Left renal pelvis (tissue), 4 donors: ENCODE measurements at regions not wholly inside any gene's neighbourhood (a gene's known extent, or its start where the extent isn't known, plus 50 kb on each side); places are given as distances from the start of the nearest gene placed in this dataset.
"Not testable (repeated sequence)": the region's sequence is repeated elsewhere in the genome, so short reads cannot be mapped to it uniquely, and the experiment has no call there.

Experiments used
- DNase-seq, 4 donors: peaks; one replicate each; pipeline ENCODE4 v3.0.0-alpha.2; 2013; ENCODE audit warnings: low read depth in 4 of 4, low spot score in 3 of 4

DNA sequence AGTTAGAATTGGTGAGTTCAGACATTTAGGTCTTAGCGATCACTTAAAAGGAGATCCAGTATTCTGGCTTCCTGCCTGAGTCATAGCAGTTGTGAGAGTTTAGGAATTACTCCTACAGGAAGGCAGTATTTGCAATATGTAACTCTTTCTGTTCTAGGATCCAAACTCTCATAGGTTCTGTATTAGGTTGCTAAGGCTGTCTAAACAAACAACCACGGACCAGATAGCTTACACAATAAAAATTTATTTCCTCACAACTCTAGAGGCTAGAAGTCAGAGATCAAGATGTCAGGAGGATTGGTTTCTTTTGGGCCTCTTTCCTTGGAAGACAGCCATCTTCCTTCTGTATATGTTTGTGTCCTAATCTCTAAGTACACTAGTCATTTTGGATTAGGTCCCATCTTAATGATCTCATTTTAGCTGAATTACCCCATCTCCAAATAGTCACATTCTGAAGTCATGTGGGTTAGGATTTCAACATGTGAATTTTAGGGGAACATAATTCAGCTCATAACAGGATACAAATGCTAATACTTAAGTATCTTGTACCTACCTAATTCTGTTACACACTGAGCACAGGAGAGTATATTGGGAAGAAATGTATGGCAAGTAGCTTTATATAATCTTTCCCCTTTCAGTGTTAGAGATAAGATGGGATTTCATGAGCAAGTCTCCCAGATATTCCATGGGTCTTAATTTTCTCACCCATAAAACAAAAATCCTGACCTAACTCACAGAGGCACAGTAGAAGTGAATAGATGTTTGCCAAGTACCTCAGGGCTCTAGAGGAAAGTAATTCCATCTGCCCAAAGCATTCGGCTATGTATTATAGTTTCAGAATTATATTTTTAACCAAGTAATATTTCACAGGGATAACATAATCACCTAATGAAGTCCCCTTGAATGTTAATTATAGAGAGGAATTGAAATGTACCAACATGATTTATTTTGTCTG lies 144.4 kb downstream of the PTBP2 start:
- DNase-seq, result peak in 3 of 4 donors; percentile 9 to 43 (median 31)

DNA sequence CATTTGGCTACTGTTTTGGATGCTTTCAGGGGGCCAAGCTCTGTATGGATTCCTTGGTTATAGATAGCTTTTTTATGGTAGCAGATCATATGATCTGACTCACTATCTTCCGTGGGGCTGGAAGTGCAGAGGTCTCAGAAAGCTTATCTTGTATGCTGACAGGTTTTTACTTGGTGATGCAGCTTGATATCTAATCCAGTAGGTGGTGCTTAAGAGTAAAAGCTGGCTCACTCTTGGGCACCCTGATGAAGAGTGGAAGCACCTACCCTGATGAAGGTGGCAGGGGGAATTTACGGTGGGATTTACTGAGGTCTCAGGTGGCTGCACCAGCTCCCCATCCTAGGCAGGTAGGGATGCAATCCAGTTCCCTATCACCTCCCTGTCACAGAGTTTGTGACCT lies 151.2 kb downstream of the PTBP2 start:
- no peak for DNase-seq

DNA sequence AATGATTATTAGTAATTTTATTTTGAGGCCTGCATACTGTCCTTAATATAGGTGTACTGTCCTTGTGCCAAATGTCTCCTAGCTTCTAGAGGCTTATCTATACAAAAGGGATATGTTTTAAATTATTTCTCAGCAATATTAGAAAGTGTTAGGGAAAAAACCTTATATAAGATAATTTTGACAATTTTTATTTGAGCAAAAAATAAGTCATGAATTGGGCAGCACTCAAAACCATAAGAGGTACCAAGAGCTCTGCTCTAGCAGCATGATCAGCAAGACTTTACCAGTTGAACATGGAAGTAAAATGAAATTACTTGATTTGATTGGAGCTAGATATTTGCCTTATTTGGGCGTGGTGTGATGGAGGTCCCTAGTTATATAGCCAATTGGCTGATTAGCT lies 157.1 kb downstream of the PTBP2 start:
- no peak for DNase-seq

DNA sequence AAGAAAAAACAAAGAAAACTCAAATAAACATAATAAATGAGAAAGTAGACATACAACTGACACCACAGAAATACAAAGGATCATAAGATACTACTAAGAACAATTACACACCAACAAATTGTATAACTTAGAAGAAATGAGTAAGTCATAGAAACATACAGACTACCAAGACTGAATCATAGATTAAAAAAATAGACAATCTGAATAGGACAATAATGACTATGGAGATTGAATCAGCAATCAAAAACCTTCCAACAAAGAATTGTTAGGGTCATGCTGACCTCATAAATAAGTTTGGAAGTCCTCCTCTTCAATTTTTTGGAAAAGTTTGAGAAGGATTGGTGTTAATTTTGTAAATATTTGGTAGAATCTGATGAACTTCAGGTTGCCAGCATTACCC lies 159.0 kb downstream of the PTBP2 start:
- DNase-seq, result no peak

DNA sequence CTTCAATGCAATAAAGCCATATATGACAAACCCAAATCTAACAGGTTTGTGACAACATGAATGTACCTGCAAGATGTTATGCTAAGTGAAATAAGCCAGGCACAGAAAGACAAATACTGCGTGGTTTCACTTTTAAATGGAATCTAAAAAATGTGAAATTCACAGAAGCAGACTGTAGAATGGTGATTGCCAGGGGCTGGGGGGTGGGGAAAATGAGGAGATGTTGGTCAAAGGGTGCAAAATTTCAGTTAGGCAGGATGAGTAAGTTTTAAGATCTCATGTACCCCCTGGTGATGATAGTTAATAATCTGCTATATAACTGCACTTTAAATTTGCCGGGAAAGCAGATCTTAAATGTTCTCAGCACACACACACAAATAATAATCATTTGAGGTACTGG lies 160.5 kb downstream of the PTBP2 start:
- DNase-seq, result no peak

DNA sequence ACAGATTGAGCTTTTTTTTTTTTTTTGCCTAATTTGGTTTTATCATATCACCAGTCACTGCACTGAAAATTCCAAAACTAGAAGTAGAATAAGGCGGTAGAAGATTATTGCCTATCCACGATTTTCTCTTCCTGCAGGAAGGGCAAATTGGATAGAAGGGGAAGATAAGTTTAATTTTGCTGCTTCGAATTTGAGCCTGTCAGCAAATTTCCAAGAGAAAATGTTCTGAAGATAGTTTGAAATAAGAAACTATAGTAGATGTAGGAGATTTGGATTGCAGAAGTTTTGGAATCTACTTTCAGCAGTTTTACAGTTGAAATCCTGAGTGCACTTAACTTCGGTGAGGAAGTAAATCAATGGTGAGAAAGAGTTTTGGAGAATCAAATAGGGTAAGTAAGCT lies 164.9 kb downstream of the PTBP2 start:
- no peak for DNase-seq

DNA sequence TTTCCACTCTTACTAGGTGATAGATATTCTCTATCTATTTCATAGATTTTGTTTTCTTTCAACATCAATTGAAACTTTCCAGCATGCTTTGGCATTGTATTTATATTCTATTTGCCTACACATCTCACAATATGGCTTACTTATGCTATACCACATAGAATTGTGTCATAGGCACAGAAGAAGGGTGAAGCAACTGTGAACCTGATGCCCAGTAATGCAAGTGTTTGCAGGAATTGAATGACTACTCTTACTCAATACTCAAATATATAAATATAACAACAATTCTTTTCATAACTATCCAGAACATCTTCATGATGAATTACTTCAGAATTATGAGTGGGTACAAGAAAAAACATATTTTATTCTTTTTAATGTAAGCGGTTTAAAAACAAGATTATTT lies 165.9 kb downstream of the PTBP2 start:
- no peak for DNase-seq

DNA sequence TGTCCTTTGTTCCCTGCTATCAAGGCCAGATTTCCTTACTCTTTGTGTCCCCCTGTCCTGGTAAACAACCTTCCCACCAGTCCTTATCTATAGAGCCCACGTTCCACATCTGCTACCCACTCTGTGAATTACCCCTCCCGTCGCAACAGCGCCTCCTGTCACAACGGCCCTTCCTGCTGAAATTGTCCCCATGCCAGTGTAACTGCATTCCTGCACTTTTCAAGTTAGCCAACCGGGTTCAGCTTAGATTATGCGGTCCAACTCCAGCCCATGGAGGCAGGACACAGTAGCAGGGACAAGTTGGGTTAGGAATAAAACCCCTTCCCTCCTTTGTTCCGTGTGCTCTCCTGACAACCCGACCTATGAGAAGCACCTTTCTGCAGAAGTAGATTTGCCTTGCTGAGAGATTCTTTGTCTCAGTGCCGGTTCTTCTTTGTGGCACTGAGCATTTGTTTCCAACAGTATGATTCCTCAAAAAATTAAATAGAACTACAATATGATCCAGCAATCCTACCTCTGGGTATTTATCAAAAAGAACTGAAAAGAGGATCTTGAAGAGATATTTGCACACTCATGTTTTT lies 180.3 kb downstream of the PTBP2 start:
- no peak for DNase-seq

DNA sequence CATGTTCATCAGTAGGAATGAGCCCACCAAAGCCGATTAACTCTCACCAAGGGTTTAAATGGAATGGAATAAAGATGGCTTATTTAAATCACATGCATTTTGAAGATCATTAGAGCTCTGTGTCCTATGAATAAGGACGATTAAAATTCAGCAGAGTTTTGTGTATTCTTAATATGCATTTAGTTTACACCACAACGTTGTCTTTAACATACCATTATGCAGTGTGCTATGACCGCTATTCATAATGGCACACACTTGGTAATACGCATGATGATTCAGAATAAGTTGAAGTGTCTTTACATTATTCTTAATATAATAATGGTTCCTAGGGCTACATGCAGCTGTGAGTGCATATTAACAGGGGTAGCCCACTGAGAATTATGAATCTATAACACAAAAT lies 190.7 kb downstream of the PTBP2 start:
- no peak for DNase-seq

DNA sequence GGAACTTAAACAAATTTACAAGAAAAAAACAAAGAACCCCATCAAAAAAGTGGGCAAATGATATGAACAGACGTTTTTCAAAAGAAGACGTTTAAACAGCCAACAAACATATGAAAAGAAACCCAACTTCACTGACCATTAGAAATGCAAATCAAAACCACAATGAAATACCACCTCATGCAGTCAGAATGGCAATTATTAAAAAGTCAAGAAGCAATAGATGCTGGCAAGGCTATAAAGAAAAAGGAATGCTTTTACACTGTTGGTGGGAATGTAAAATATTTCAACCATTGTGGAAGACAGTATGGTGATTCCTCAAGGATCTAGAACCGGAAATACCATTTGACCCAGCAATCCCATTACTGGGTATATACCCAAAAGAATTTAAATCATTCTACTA lies 194.1 kb downstream of the PTBP2 start:
- DNase-seq, result not testable (repeated sequence)

DNA sequence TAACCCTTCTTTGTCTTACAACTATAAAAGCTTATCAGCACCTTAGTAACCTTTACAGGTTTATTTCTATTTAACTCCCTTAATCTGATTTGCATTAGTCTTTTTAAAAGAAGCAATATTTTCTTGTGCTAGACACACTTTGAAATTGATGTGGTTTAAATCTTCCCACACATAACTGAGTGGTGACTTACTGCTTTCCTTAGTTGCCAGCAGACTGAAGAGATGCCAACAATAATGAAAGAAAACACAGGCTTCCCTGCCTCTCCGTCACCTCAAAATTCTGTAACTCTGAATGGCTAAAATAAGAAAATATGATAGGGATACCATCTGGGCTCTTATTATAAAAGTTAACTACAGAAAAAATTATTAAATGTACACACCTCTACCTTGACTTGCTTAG lies 196.8 kb downstream of the PTBP2 start:
- DNase-seq, result no peak

DNA sequence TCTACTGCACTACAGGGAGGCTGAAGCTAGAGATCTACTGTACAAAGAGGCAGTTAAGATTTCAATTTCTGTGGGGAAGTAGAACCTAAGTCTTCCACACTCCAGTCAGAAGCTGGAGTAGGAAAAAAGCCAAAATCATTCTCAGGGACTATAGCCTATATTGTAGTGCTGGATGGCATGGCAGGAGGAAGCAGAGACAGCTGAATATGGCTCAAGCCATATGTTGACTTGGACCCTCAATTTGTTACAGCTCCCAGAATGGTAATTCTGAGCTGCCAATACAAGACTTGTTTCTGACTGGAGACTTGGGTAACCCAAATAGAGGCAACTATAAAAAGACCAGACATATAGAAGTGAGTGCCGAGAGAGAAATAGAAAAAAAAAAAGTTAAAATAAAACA lies 200.6 kb downstream of the PTBP2 start:
- DNase-seq, result no peak

DNA sequence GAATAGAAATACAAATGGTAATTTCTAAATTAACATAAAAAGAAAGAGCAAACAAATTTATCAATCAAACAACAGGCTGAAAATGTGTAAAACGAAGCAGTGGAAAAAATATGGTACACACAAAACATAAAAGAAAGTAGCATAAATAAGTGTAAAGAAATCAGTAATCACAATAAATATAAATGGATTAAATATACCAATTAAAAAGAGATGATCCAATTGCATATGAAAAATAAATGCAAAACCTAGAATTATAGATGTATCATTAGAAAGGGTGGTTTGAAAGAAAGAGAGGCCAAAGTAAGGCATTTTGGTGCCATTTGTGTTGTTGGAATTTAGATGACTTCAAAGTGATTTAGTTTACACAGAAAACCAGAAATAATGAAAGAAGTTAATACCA lies 202.2 kb downstream of the PTBP2 start:
- no peak for DNase-seq

DNA sequence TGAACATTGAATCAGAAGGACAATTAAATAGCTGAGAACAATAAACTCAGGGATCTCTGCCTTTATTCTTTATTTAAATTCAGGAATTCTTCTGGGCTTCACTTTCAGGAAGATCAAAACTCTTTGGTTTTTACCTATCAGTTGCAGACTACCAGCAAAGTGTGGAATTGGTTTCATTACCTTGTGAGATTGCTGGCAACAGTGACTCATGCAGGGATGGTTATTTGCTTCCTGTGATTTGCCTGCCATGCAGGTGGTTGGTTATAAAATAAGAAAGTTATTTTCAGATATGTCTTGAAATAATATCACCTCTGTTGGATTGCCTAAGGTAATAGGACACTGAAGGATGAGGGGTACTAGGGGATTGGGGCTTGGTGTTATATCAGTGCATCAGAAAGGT lies 204.6 kb downstream of the PTBP2 start:
- no peak for DNase-seq

DNA sequence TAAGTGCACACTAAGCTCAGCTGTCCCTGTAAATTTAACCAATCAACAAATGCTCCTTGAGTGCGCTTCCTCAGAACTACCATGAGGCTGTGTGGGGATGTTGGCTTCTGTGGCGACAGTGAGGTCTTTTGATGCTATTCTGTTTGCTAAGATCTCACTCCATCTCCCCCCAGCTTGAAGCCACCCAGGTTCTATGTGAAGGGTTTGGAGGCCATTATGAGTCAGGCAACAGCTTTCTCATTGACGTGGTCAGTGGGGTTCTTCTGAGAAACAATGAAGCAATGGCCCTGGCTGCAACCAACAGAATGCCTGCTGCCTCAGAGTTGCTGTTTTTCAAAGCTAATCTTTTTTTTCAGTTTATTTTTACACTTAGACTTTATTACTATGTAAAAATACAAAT lies 205.5 kb downstream of the PTBP2 start:
- DNase-seq, result no peak

DNA sequence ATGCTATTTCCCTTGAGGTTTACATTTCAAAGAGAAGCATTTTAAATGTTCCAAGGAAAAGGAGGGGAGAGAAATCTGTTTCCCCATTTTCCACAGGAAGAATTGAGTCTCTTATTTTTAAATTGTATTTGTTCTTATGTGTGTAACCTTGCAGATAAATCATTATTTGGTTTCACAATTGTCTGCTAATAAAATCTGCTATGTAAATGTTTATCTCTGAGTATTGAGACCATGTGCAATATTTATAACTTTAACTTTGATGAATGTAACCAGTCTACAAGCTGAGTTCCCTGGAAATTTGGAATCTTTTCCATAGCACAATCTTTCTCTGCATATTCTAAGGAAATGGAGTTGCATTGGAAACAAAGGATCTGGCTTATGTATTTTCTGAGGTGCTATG lies 209.6 kb downstream of the PTBP2 start:
- DNase-seq, result no peak

DNA sequence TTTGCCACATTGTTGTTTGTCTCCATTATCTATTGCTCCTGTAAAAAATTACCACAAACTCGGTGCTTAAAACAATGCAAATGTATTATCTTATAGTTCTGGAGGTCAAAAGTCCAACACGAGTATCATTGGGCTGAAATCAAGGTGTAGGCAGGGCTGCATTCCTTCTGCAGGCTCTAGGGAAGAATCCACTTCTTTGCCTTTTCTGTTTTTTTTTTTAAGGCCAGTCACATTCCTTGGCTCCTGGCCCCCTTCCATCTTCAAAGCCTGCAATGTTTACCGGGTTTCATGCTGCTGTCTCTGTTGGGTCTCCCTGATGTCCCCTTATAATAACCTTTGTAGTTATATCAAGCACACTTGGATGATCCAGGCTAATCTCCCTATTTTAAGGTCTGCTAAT lies 212.7 kb downstream of the PTBP2 start:
- DNase-seq, result no peak

DNA sequence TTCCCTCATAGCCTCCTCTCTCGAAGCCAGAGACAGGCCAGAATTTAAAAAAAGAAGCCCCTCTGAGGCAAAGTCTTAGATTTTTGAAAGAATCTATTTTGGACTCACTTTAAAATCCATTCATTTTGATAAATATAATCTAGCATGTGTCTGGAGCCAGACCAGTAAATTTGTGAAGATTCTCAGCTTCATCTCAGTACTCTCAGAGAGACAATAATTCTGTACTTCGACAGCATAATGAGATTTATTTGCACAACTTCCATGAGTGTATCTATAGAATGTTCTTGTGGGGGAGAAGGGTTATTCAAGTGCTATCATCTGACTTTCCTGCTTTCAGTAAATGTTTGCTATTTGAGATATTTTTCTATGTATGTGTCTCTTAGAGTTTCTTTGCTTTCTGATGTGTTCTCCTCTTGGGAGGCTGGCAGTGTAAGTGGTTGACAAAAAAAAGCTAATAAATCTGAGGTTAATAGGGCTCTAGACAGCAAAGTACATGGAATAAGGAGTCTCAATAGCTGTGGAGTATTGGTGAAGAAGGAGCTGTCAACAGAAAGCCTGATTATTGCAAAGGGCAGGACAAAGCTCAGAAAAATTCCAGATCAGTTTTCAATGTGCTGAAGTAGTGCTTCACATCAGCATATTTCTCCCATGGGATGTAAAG lies 223.0 kb downstream of the PTBP2 start:
- no peak for DNase-seq

DNA sequence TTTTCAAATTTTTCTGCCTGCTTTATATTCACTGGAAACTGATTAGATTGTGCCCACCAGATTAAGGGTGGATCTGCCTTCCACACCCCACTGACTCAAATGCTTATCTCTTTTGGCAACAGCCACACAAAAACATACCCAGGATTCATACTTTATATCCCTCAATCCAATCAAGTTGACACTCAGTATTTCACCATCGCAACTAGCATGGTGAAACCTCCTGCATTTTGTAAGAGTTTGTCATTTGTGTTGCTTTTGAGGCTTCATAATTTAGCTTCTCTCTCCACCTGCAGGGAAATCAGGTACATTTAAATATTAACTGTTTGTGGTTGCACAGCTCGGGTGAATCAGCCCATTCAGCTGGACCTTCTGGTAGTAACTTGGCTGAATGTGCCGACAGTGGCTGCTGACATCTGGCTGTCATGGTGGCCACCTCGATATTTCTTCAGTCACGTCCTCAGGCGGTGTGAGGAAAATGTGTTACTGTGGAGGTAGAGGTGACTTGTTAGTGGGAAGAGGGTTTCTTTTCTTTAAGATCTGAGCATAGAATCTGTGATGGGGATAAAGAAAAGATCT lies 224.0 kb downstream of the PTBP2 start:
- DNase-seq, result no peak

DNA sequence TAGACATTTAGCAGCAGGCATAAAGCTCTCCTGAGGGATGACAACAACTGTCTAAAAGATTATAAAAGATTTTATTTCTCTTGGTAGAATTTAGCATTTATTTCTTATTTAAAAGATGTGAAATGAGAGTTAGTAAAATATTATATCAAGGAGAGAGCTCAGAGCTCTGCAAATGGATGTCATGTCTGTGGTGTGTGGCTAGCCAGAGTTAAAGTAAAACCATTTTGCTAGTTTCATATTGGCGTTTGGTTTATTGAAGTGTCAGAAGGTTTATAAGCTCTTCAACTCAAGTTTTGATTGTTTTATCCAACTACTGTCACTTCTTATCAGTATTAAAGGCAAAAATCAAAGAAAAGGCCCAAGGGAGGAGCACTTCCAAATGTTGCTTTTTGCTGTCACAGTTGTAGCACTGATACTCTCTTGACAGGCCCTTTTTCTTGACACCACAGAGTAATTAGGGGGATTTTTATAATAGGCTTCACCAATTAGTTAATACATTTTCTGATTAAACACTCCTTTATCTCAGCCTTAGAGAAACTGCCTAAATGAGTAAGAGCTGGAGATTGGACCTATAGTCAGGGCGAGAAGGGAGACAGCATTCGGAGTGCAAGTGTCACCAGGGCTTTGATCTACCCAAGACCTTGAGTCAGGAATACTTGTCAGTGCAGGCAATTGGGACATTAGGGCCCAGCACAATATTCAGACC lies 233.9 kb downstream of the PTBP2 start:
- no peak for DNase-seq

DNA sequence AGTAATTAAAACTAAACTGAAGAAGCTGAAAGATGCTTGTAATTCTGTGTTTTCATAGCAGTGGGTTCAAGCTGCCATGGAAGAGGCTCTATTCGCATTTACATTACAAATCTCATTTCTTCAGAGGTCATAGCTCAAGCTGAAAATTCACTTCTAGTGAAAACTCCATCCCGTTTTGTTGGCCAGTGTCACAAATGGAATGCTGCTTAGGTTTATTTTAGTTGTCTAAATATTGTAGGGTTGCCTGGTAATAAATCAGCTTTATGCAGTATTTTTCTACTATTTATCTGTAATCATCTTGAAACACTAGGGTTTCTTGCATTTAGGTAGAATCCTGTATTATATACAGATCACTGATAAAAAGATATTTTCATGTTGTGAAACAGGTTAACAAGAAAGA lies 240.6 kb downstream of the PTBP2 start:
- DNase-seq, result no peak
